ENCODE measurements at regions not wholly inside any gene's neighbourhood (a gene's known extent, or its start where the extent isn't known, plus 50 kb on each side); places are given as distances from the start of the nearest gene placed in this dataset.

DNA sequence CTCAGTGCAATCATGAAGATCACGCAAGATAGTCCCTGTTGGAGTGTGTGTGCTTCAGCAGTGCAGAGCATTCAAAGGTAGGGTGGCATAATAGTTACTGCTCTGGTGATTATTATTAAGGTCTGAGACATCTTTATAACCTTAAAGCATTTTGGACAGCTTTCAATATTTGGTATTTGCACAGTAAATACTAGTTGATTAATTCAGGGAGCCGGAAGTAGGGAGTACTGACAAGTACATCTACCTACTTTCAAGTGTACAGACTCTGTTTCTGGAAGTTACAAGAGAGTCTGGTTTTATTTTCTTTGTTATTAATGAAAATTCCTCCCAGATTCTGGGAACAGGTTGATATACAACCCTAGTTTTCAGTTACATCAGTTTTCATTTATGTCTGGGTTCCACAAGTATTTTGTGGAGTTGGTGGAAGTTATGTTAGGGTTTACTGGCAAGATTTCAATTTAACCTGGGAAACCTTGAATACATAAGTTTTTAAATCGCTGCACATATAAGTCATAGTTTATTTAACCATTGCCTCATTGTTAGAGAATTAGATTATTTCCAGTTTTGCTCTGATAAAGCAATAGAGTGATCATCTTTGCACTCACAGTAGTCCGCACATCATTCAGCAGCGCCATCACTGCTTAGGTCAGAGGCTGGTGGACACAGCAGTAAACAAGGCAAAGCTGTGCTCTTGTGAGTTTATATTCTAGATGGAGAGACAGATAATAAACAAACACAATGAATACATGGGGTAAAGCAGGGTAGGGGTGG, 366.6 kb downstream of the REEP3 start:
- TF ChIP-seq, protein P1, sequence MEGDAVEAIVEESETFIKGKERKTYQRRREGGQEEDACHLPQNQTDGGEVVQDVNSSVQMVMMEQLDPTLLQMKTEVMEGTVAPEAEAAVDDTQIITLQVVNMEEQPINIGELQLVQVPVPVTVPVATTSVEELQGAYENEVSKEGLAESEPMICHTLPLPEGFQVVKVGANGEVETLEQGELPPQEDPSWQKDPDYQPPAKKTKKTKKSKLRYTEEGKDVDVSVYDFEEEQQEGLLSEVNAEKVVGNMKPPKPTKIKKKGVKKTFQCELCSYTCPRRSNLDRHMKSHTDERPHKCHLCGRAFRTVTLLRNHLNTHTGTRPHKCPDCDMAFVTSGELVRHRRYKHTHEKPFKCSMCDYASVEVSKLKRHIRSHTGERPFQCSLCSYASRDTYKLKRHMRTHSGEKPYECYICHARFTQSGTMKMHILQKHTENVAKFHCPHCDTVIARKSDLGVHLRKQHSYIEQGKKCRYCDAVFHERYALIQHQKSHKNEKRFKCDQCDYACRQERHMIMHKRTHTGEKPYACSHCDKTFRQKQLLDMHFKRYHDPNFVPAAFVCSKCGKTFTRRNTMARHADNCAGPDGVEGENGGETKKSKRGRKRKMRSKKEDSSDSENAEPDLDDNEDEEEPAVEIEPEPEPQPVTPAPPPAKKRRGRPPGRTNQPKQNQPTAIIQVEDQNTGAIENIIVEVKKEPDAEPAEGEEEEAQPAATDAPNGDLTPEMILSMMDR (IDR thresholded peaks at IDR 0.05; ENCODE audit: low read length), result no peak
- TF ChIP-seq EZH2 (IDR thresholded peaks at IDR 0.05; ENCODE audit: borderline replicate concordance, low read length), result no peak
